HCT116 (cell line): ENCODE measurements at regions not wholly inside any gene's neighbourhood (a gene's known extent, or its start where the extent isn't known, plus 50 kb on each side); places are given as distances from the start of the nearest gene placed in this dataset.

ENCODE experiments used
- CBX3 ChIP-seq: IDR thresholded peaks from 2 replicates; pipeline ENCODE4 v1.6.1; 2012; ENCODE audit warnings: low read depth
- EGR1 ChIP-seq: IDR thresholded peaks from 2 replicates; pipeline ENCODE4 v1.6.1; 2012; ENCODE audit warnings: low read depth
- ELF1 ChIP-seq: IDR thresholded peaks from 2 replicates; pipeline ENCODE4 v1.6.1; 2012; ENCODE audit warnings: low read depth, borderline replicate concordance
- EZH2 ChIP-seq: fragments of 200-600 bp; sonication (generic); IDR thresholded peaks from 2 replicates; pipeline ENCODE4 v1.6.1; 2017; ENCODE audit warnings: antibody characterized with exemption, mixed run types
- POLR2A ChIP-seq: IDR thresholded peaks from 2 replicates; pipeline ENCODE4 v1.7.0; 2011; ENCODE audit warnings: borderline replicate concordance; ENCODE audit not compliant: insufficient read depth, insufficient read length; ENCODE audit errors: extremely low read depth
- POLR2AphosphoS5 ChIP-seq: IDR thresholded peaks from 2 replicates; pipeline ENCODE4 v1.6.1; 2011; ENCODE audit warnings: mild to moderate bottlenecking, low read depth, low read length, moderate library complexity
- RAD21 ChIP-seq: IDR thresholded peaks from 2 replicates; pipeline ENCODE4 v1.6.1; 2012; ENCODE audit warnings: low read depth, mild to moderate bottlenecking
- ZNF274 ChIP-seq: fragments of 200-500 bp; sonication (Bioruptor generic); IDR thresholded peaks from 2 replicates; pipeline ENCODE4 v1.6.1; 2014; ENCODE audit warnings: mild to moderate bottlenecking, low read depth, low read length, inconsistent platforms
- TF ChIP-seq, protein P1 (sequence below), 3 experiments: fragments of 200-600 bp in 1 of 3; sonication (generic) in 1 of 3; IDR thresholded peaks in 2 of 3; conservative IDR thresholded peaks in 1 of 3; 2 replicates each; pipeline ENCODE4 v1.5.1; 2012 to 2017; ENCODE audit warnings: low read depth in 2 of 3, low read length in 2 of 3, antibody characterized with exemption in 1 of 3, borderline replicate concordance in 1 of 3, control low read depth in 1 of 3, mild to moderate bottlenecking in 1 of 3, mixed read lengths in 1 of 3, mixed run types in 1 of 3, moderate library complexity in 1 of 3; ENCODE audit not compliant: insufficient read depth in 1 of 3
- TF ChIP-seq, protein P2 (sequence below): IDR thresholded peaks from 2 replicates; pipeline ENCODE4 v1.6.1; 2012

DNA sequence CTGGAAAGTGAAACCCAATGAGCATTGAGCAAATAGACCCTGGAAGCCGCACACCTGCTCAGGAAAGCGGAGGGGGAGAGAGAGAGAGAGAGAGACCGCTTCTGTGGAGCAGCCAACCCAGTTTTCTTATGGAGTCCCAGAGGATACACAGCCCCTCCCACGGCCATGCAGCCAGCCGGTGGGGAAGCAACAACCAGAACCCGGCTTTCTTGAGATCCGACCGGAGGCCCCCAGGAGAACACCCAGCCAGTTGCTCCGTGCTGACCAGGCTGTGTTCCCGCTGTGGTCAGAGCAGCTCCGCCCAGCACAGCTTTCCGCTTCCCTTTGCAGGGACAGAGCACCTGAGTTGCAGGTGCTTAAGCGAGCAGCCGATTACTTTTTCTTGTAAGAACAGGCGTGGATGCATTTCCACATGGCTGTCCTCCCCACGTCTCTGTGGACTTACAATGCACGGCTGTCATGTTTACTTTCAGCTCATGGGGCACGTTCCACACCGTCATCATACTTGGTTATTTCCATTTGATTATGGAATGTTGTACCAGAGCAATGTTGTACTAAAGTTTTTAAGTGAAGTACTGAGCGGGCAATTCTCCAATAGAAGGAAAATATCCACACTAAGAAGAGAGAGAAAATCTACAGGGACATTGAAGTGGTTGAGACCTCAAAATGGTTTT, 381.9 kb downstream of the THBS2 start:
- TF ChIP-seq POLR2A (no peak), ELF1 (no peak), POLR2AphosphoS5 (no peak), EGR1 (no peak), RAD21 (no peak), ZNF274 (no peak), CBX3 (no peak), EZH2 (no peak)
- TF ChIP-seq, protein P1, sequence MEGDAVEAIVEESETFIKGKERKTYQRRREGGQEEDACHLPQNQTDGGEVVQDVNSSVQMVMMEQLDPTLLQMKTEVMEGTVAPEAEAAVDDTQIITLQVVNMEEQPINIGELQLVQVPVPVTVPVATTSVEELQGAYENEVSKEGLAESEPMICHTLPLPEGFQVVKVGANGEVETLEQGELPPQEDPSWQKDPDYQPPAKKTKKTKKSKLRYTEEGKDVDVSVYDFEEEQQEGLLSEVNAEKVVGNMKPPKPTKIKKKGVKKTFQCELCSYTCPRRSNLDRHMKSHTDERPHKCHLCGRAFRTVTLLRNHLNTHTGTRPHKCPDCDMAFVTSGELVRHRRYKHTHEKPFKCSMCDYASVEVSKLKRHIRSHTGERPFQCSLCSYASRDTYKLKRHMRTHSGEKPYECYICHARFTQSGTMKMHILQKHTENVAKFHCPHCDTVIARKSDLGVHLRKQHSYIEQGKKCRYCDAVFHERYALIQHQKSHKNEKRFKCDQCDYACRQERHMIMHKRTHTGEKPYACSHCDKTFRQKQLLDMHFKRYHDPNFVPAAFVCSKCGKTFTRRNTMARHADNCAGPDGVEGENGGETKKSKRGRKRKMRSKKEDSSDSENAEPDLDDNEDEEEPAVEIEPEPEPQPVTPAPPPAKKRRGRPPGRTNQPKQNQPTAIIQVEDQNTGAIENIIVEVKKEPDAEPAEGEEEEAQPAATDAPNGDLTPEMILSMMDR (IDR thresholded peaks at IDR 0.05 in 2 of 3, conservative IDR thresholded peaks at IDR 0.05 in 1 of 3; ENCODE audit: borderline replicate concordance in 1 of 3, insufficient read depth in 1 of 3, low read depth in 2 of 3, low read length in 2 of 3) = no peak
- TF ChIP-seq, protein P2, sequence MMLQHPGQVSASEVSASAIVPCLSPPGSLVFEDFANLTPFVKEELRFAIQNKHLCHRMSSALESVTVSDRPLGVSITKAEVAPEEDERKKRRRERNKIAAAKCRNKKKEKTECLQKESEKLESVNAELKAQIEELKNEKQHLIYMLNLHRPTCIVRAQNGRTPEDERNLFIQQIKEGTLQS = no peak
